MCF 10A (cell line): ENCODE measurements at regions not wholly inside any gene's neighbourhood (a gene's known extent, or its start where the extent isn't known, plus 50 kb on each side); places are given as distances from the start of the nearest gene placed in this dataset.

Experiments
- BruUV-seq: library from RNA; stranded (reverse); fragments of 400-500 nt; replicated peaks from 2 replicates; lab custom pipeline; 2021; lab: Mats Ljungman, UMichigan
- CTCF ChIA-PET: fragments of 300-600 bp; sonication (Branson Sonifier 250); formaldehyde crosslinking; extraction: SDS; loops from one replicate; lab custom pipeline; 2021; ENCODE audit warnings: antibody characterized with exemption, inconsistent platforms; lab: Yijun Ruan, JAX
- POLR2A ChIA-PET: fragments of 300-600, 350-650 bp; sonication (Branson Sonifier 250); formaldehyde crosslinking; extraction: SDS; loops from one replicate; lab custom pipeline; 2020; ENCODE audit warnings: antibody characterized with exemption, inconsistent platforms; lab: Yijun Ruan, JAX
- DNase-seq: peaks from one replicate; pipeline ENCODE4 v3.0.0-alpha.2; 2018; ENCODE audit not compliant: unreplicated experiment
- H3K27ac Mint-ChIP-seq: one replicate; pipeline ENCODE4 v1.8.0; 2022; ENCODE audit warnings: mild to moderate bottlenecking, low read depth, mixed read lengths; ENCODE audit not compliant: unreplicated experiment
- H3K27me3 Mint-ChIP-seq: one replicate; pipeline ENCODE4 v1.8.0; 2022; ENCODE audit warnings: mixed read lengths; ENCODE audit not compliant: insufficient read depth, unreplicated experiment
- H3K36me3 Mint-ChIP-seq: one replicate; pipeline ENCODE4 v1.8.0; 2022; ENCODE audit warnings: mild to moderate bottlenecking, moderate library complexity, mixed read lengths; ENCODE audit not compliant: insufficient read depth, unreplicated experiment
- H3K4me1 Mint-ChIP-seq: one replicate; pipeline ENCODE4 v1.8.0; 2022; ENCODE audit warnings: mixed read lengths; ENCODE audit not compliant: insufficient read depth, unreplicated experiment
- H3K4me3 Mint-ChIP-seq: one replicate; pipeline ENCODE4 v1.8.0; 2022; ENCODE audit warnings: mild to moderate bottlenecking, moderate library complexity, mixed read lengths; ENCODE audit not compliant: unreplicated experiment
- H3K9me3 Mint-ChIP-seq: one replicate; pipeline ENCODE4 v1.8.0; 2022; ENCODE audit warnings: mixed read lengths; ENCODE audit not compliant: unreplicated experiment
- intact Hi-C: fragments of 100-400 bp; cut with micrococcal nuclease; formaldehyde crosslinking; loops from 2 replicates; pipeline ENCODE4 v1.14.1; 2022
- TF ChIP-seq, protein P1 (sequence below): fragments of 200-600 bp; IDR thresholded peaks from one replicate; pipeline ENCODE4 v1.8.0; 2022; ENCODE audit warnings: antibody characterized with exemption, mild to moderate bottlenecking; ENCODE audit not compliant: unreplicated experiment

GRCh38 chr10:42477170-42477569, 161.2 kb downstream of the ZNF33B start:
- TF ChIP-seq, protein P1, sequence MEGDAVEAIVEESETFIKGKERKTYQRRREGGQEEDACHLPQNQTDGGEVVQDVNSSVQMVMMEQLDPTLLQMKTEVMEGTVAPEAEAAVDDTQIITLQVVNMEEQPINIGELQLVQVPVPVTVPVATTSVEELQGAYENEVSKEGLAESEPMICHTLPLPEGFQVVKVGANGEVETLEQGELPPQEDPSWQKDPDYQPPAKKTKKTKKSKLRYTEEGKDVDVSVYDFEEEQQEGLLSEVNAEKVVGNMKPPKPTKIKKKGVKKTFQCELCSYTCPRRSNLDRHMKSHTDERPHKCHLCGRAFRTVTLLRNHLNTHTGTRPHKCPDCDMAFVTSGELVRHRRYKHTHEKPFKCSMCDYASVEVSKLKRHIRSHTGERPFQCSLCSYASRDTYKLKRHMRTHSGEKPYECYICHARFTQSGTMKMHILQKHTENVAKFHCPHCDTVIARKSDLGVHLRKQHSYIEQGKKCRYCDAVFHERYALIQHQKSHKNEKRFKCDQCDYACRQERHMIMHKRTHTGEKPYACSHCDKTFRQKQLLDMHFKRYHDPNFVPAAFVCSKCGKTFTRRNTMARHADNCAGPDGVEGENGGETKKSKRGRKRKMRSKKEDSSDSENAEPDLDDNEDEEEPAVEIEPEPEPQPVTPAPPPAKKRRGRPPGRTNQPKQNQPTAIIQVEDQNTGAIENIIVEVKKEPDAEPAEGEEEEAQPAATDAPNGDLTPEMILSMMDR, result no peak
- H3K36me3 Mint-ChIP-seq, result no peaks in the 10 kb centered on the region
- H3K4me3 Mint-ChIP-seq, result no peak overlapping the region
- DNase-seq, result no peak
- peaks cover 13% of the 10 kb centered on the region for H3K9me3 Mint-ChIP-seq
- POLR2A ChIA-PET, result no interaction called here
- no peaks in the 10 kb centered on the region for H3K4me1 Mint-ChIP-seq
- no TSS peak for BruUV-seq
- H3K27me3 Mint-ChIP-seq, result no peaks in the 10 kb centered on the region
- CTCF ChIA-PET, result no interaction called here
- intact Hi-C loops, result no loop called here
- H3K27ac Mint-ChIP-seq, result no peak overlapping the region

GRCh38 chr10:42476101-42476500, 162.3 kb downstream of the ZNF33B start:
- H3K27me3 Mint-ChIP-seq, result no peaks in the 10 kb centered on the region
- DNase-seq, result no peak
- H3K9me3 Mint-ChIP-seq, result peaks cover 21% of the 10 kb centered on the region
- no peaks in the 10 kb centered on the region for H3K4me1 Mint-ChIP-seq
- TF ChIP-seq, protein P1, result no peak
- CTCF ChIA-PET, result no interaction called here
- POLR2A ChIA-PET, result no interaction called here
- BruUV-seq, result no TSS peak
- H3K36me3 Mint-ChIP-seq, result no peaks in the 10 kb centered on the region
- H3K4me3 Mint-ChIP-seq, result no peak overlapping the region
- intact Hi-C loops, result no loop called here
- no peak overlapping the region for H3K27ac Mint-ChIP-seq

GRCh38 chr10:42475168-42476098, 162.9 kb downstream of the ZNF33B start:
- H3K9me3 Mint-ChIP-seq, result peaks cover 21% of the 10 kb centered on the region
- TF ChIP-seq, protein P1, result no peak
- ChIA-PET CTCF (no interaction called here), POLR2A (no interaction called here)
- H3K27me3 Mint-ChIP-seq, result no peaks in the 10 kb centered on the region
- H3K27ac Mint-ChIP-seq, result no peak overlapping the region
- H3K36me3 Mint-ChIP-seq, result no peaks in the 10 kb centered on the region
- no peaks in the 10 kb centered on the region for H3K4me1 Mint-ChIP-seq
- intact Hi-C loops, result no loop called here
- no peak for DNase-seq
- H3K4me3 Mint-ChIP-seq, result no peak overlapping the region
- no TSS peak for BruUV-seq

- Mint-ChIP-seq H3K4me1 (no peaks in the 10 kb centered on the region), H3K4me3 (no peak overlapping the region), H3K36me3 (no peaks in the 10 kb centered on the region), H3K27me3 (no peaks in the 10 kb centered on the region), H3K9me3 (peaks cover 44% of the 10 kb centered on the region), H3K27ac (no peak overlapping the region)
- no peak for DNase-seq
- TF ChIP-seq, protein P1, result no peak
- BruUV-seq, result no TSS peak
- intact Hi-C loops, result no loop called here
- POLR2A ChIA-PET, result no interaction called here
- CTCF ChIA-PET, result interaction anchor here (0.5 to 0.6 kb wide), 2 partner anchors 9 to 311 kb away, joined by 3 read pairs; no protein-coding TSS in a partner anchor
Measured at GRCh38 chr10:42454313-42454712, 184.1 kb downstream of the ZNF33B start.
